ENCODE measurements at regions not wholly inside any gene's neighbourhood (a gene's known extent, or its start where the extent isn't known, plus 50 kb on each side); places are given as distances from the start of the nearest gene placed in this dataset.
"Not testable (repeated sequence)": the region's sequence is repeated elsewhere in the genome, so short reads cannot be mapped to it uniquely, and the experiment has no call there.

DNA sequence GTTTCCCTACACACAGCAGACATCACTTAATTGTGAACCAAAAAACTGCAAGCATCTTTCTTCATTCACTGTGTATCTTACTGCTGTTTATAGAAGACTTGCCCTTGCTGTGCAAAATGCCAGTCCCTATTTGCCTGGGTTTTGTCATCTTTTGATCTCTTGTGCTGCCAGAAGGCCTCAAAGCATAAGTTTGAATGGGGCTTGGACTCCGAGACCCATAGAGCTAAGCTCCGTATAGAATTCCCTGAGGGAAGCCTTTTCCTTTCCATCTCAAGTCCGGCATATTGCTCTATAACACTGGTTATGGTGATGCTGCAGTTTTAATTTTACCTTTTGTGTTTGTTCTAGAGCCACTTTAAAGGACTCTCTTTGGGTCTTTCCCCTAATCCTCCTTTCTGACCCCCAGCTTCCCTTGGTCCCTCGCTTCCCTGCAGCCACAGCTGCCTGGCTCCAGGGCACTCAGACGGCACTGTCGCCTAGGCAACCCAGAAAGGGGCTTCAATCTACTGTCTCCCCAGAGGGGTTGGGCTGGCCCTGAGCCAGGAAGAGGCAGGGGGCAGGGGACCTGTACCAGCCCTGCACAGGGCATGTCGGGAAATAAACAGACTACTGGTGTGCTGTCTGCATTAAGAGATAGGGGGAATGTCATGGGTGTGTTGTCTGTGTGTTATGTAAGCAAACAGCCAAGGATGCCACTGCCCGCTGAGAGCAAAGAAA is 73.4 kb upstream of the MELK start:
- H3K36me3 Mint-ChIP-seq (ENCODE audit: low read depth), result no peaks in the 10 kb centered on the region
- no peaks in the 10 kb centered on the region for H3K27me3 Mint-ChIP-seq (ENCODE audit: low read depth)
- TF ChIP-seq, protein P1, sequence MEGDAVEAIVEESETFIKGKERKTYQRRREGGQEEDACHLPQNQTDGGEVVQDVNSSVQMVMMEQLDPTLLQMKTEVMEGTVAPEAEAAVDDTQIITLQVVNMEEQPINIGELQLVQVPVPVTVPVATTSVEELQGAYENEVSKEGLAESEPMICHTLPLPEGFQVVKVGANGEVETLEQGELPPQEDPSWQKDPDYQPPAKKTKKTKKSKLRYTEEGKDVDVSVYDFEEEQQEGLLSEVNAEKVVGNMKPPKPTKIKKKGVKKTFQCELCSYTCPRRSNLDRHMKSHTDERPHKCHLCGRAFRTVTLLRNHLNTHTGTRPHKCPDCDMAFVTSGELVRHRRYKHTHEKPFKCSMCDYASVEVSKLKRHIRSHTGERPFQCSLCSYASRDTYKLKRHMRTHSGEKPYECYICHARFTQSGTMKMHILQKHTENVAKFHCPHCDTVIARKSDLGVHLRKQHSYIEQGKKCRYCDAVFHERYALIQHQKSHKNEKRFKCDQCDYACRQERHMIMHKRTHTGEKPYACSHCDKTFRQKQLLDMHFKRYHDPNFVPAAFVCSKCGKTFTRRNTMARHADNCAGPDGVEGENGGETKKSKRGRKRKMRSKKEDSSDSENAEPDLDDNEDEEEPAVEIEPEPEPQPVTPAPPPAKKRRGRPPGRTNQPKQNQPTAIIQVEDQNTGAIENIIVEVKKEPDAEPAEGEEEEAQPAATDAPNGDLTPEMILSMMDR (conservative IDR thresholded peaks at IDR 0.05), result no peak
- DNase-seq (ENCODE audit: low read depth, low spot score), result peak; percentile 34
- no peak overlapping the region for H3K4me3 Mint-ChIP-seq
- no peaks in the 10 kb centered on the region for H3K9me3 Mint-ChIP-seq
- H3K27ac Mint-ChIP-seq (ENCODE audit: unreplicated experiment), result peak overlapping the region; percentile 80
- H3K4me1 Mint-ChIP-seq, result peaks cover 30% of the 10 kb centered on the region

DNA sequence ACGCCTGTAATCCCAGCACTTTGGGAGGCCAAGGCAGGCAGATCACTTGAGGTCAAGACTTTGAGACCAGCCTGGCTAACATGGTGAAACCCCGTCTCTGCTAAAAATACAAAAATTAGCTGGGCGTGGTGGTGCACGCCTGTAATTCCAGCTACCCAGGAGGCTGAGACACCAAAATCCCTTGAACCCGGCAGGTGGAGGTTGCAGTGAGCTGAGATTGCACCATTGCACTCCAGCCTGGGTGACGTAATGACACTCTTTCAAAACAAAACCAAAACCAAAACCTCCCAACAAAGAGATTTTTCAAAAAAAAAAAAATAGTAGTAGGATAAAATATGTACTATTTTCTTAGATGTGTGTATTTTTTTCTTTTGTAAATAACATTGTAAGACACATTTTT is 79.1 kb upstream of the MELK start:
- not testable (repeated sequence) for DNase-seq (ENCODE audit: low read depth, low spot score); H3K27ac Mint-ChIP-seq (ENCODE audit: unreplicated experiment); H3K4me3 Mint-ChIP-seq; H3K27me3 Mint-ChIP-seq (ENCODE audit: low read depth); H3K9me3 Mint-ChIP-seq; H3K36me3 Mint-ChIP-seq (ENCODE audit: low read depth)
- H3K4me1 Mint-ChIP-seq, result peaks cover 11% of the 10 kb centered on the region

DNA sequence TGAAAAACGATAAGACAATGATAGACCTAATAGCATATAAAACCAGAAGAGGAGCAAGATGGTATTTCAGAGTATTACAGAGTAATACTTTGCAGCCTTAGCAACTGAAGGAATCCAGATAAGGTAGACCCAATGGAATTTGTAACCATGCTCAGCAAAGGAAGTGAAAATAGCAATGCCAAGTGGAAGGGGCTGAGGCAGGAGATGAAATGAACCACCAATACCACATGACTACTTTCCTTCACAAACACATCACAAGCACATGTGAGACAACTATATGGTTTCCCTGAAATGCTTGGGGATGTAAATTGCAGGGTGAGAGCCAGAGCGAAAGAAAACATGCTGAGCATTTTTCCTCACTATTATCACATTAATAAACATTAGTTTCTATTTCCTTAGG is 79.8 kb upstream of the MELK start:
- Mint-ChIP-seq H3K27ac (ENCODE audit: unreplicated experiment) (no peak overlapping the region), H3K27me3 (ENCODE audit: low read depth) (no peaks in the 10 kb centered on the region), H3K4me3 (no peak overlapping the region), H3K36me3 (ENCODE audit: low read depth) (no peaks in the 10 kb centered on the region), H3K4me1 (peaks cover 18% of the 10 kb centered on the region), H3K9me3 (no peaks in the 10 kb centered on the region)
- TF ChIP-seq, protein P1 (conservative IDR thresholded peaks at IDR 0.05), result no peak
- no peak for DNase-seq (ENCODE audit: low read depth, low spot score)

DNA sequence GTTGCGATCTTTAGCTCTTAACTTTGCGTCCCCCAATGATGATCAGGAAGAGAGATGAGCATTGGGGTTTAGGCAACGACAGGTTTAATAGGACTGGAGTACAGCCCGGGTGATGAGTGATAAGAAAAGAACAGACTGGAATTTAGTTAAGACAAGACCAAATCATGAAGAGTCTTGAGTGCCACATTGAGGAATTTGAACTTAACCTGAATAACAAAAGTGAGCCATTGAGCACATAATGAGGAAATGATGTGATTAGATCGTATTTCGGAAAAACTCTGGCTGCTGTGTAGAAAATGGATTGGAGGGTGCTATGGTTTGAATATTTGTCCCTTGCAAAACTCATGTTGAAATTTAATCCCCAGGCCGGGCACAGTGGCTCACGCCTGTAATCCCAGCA is 83.2 kb upstream of the MELK start:
- Mint-ChIP-seq H3K4me1 (peaks cover 32% of the 10 kb centered on the region), H3K27ac (ENCODE audit: unreplicated experiment) (no peak overlapping the region), H3K4me3 (peak overlapping the region; percentile 8)

DNA sequence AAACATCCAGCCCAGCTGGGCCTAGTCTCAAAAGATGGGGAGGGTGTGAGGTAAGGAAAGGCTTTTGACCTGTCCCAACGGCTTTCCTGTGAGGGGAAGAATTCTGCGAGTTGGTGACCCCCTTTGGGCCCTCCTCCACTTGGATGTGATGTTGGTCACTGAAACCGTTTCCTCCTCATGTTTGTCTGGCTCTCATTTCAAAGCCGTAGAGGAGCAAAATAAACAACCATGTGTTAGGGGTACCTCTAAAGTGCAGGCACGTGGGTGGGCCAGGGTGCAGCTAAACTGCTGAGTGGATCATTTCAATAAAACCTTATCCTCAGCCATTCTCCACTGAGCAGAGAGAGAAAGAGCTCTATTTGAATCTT is 84.3 kb upstream of the MELK start:
- DNase-seq (ENCODE audit: low read depth, low spot score), result no peak
- TF ChIP-seq, protein P1 (conservative IDR thresholded peaks at IDR 0.05), result no peak
- Mint-ChIP-seq H3K27ac (ENCODE audit: unreplicated experiment) (no peak overlapping the region), H3K36me3 (ENCODE audit: low read depth) (no peaks in the 10 kb centered on the region), H3K4me3 (peak overlapping the region; percentile 93), H3K4me1 (peaks cover 36% of the 10 kb centered on the region), H3K9me3 (no peaks in the 10 kb centered on the region), H3K27me3 (ENCODE audit: low read depth) (no peaks in the 10 kb centered on the region)

More for the DNA sequence above, 83.2 kb upstream of the MELK start:
- Mint-ChIP-seq H3K36me3 (ENCODE audit: low read depth) (no peaks in the 10 kb centered on the region), H3K9me3 (no peaks in the 10 kb centered on the region), H3K27me3 (ENCODE audit: low read depth) (no peaks in the 10 kb centered on the region)
- TF ChIP-seq, protein P1 (conservative IDR thresholded peaks at IDR 0.05), result no peak
- no peak for DNase-seq (ENCODE audit: low read depth, low spot score)

DNA sequence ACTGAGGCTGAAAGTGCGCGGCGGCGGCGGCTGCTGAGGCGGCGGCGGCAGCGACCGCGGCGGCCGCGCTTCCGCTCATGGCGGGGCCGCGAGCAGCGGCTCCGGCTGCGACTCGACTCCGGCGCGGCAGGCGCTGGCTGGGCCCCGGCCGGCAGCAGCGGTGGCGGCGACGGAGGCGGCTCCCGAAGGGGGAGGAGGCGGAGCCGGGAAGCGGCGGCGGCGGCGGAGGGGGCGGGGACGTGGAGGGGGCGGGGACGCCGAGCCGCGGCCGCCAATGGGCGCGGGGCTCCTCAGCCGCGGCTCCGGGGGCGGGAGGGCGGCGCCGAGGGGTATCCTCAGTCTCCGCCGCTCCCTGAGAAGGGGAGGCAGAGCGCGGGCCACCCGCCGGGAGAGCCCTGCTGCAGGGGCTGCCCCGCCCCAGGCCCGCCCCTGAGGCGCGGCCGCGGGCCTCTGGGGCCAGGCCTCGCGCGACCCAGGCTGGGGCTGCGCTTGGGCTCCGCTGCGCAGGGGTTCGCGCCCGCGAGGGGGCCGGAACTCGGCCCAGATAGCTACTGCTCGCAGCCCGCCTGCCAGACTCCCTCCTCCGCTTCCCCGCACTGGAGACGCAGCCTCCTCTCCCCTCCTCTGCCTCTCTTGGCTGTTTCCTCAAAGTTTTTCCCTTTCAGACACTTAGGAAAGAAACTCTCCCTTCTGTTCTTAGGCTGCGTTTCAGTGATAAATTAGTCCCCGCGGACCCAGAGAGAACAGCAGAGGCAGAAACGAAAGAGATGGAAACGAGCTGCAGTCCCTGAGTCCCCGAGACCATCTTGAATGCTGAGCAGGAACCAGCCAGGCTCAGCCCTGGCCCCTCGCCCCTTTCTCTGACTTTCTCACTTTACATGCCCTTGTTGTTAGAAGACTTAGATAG is 85.0 kb upstream of the MELK start:
- H3K27ac Mint-ChIP-seq (ENCODE audit: unreplicated experiment), result peak overlapping the region; percentile 98
- peaks cover 36% of the 10 kb centered on the region for H3K4me1 Mint-ChIP-seq
- peak overlapping the region; percentile 93 for H3K4me3 Mint-ChIP-seq
- H3K27me3 Mint-ChIP-seq (ENCODE audit: low read depth), result no peaks in the 10 kb centered on the region
- DNase-seq (ENCODE audit: low read depth, low spot score), result peak; percentile 74
- H3K9me3 Mint-ChIP-seq, result no peaks in the 10 kb centered on the region
- H3K36me3 Mint-ChIP-seq (ENCODE audit: low read depth), result no peaks in the 10 kb centered on the region
- TF ChIP-seq, protein P1 (conservative IDR thresholded peaks at IDR 0.05), result no peak
